Fibroblast of lung (primary cell): ENCODE measurements at regions not wholly inside any gene's neighbourhood (a gene's known extent, or its start where the extent isn't known, plus 50 kb on each side); places are given as distances from the start of the nearest gene placed in this dataset.

Experiments
- DNase-seq, 2 donors: peaks; one replicate each; pipeline versions ENCODE4 v3.0.0 to v3.0.0-alpha.2; 2010; ENCODE audit warnings: low read depth in 2 of 2
- H2AFZ ChIP-seq: 2 replicates; pipeline ENCODE4 v1.5.1; 2012; ENCODE audit warnings: low read length, control low read depth, inconsistent platforms
- H3K27ac ChIP-seq: 2 replicates; pipeline ENCODE4 v1.5.1; 2011; ENCODE audit warnings: low read length, control low read depth; ENCODE audit not compliant: insufficient read depth
- H3K27me3 ChIP-seq: 2 replicates; pipeline ENCODE4 v1.5.1; 2011; ENCODE audit warnings: mild to moderate bottlenecking, low read length; ENCODE audit not compliant: control insufficient read depth, insufficient read depth
- H3K36me3 ChIP-seq: 2 replicates; pipeline ENCODE4 v1.5.1; 2011; ENCODE audit warnings: low read length; ENCODE audit not compliant: control insufficient read depth, insufficient read depth
- H3K4me1 ChIP-seq: 2 replicates; pipeline ENCODE4 v1.5.1; 2011; ENCODE audit warnings: low read length; ENCODE audit not compliant: control insufficient read depth, insufficient read depth; ENCODE audit errors: extremely low read depth
- H3K4me2 ChIP-seq: 2 replicates; pipeline ENCODE4 v1.5.1; 2011; ENCODE audit warnings: low read length, control low read depth; ENCODE audit not compliant: insufficient read depth; ENCODE audit errors: extremely low read depth
- H3K4me3 ChIP-seq, 4 experiments: fragments of 200-600 bp in 1 of 4; sonication (generic) in 1 of 4; replicated peaks in 1 of 4; 2 replicates each; pipeline ENCODE4 v1.5.1; 2011 to 2016; ENCODE audit warnings: low read length in 4 of 4, low read depth in 3 of 4, mild to moderate bottlenecking in 3 of 4, control low read depth in 2 of 4, inconsistent platforms in 1 of 4, mixed read lengths in 1 of 4; ENCODE audit not compliant: insufficient read depth in 1 of 4; ENCODE audit errors: control extremely low read depth in 1 of 4
- H3K79me2 ChIP-seq: 2 replicates; pipeline ENCODE4 v1.5.1; 2012; ENCODE audit warnings: mild to moderate bottlenecking, low read length, inconsistent platforms; ENCODE audit not compliant: control insufficient read depth, insufficient read depth
- H3K9ac ChIP-seq: 2 replicates; pipeline ENCODE4 v1.5.1; 2011; ENCODE audit warnings: mild to moderate bottlenecking, low read length, control low read depth; ENCODE audit not compliant: insufficient read depth
- H3K9me3 ChIP-seq: 2 replicates; pipeline ENCODE4 v1.5.1; 2012; ENCODE audit warnings: low read depth, low read length; ENCODE audit not compliant: control insufficient read depth, insufficient read depth
- H4K20me1 ChIP-seq: 2 replicates; pipeline ENCODE4 v1.5.1; 2011; ENCODE audit warnings: low read length; ENCODE audit not compliant: control insufficient read depth, insufficient read depth; ENCODE audit errors: extremely low read depth
- CTCF ChIP-seq, 2 donors: IDR thresholded peaks in 1 of 2; conservative IDR thresholded peaks in 1 of 2; 1 replicate in 1 of 2; 2 replicates in 1 of 2; pipeline ENCODE4 v1.5.1; 2011 to 2012; ENCODE audit warnings: low read length in 2 of 2, control low read depth in 1 of 2, inconsistent platforms in 1 of 2, low read depth in 1 of 2, mild to moderate bottlenecking in 1 of 2
- EZH2 ChIP-seq: IDR thresholded peaks from 2 replicates; pipeline ENCODE4 v1.5.1; 2012; ENCODE audit warnings: low read length, control low read depth, mild to moderate bottlenecking; ENCODE audit errors: missing control alignments

GRCh38 chr11:80868831-80869230 is 1428.0 kb upstream of the TENM4 start:
- Histone ChIP-seq H3K4me3 (no peak overlapping the region), H3K79me2 (no peaks in the 10 kb centered on the region), H3K9me3 (no peaks in the 10 kb centered on the region), H3K4me1 (no peaks in the 10 kb centered on the region), H2AFZ (no peak overlapping the region), H4K20me1 (no peaks in the 10 kb centered on the region), H3K27ac (no peak overlapping the region), H3K27me3 (no peaks in the 10 kb centered on the region), H3K9ac (no peak overlapping the region), H3K4me2 (no peak overlapping the region), H3K36me3 (no peaks in the 10 kb centered on the region)
- no peak for TF ChIP-seq CTCF (conservative IDR thresholded peaks at IDR 0.05 in 1 of 2, IDR thresholded peaks at IDR 0.05 in 1 of 2; ENCODE audit: low read depth in 1 of 2, low read length in 2 of 2)
- TF ChIP-seq EZH2 = no peak
- DNase-seq = no peak

- Histone ChIP-seq H3K79me2 (no peaks in the 10 kb centered on the region), H4K20me1 (no peaks in the 10 kb centered on the region), H3K9ac (no peak overlapping the region), H2AFZ (no peak overlapping the region), H3K27ac (no peak overlapping the region), H3K27me3 (no peaks in the 10 kb centered on the region), H3K9me3 (no peaks in the 10 kb centered on the region), H3K4me1 (no peaks in the 10 kb centered on the region), H3K36me3 (no peaks in the 10 kb centered on the region), H3K4me2 (no peak overlapping the region), H3K4me3 (no peak overlapping the region)
- no peak for DNase-seq
- TF ChIP-seq EZH2 (no peak), CTCF (conservative IDR thresholded peaks at IDR 0.05 in 1 of 2, IDR thresholded peaks at IDR 0.05 in 1 of 2; ENCODE audit: low read depth in 1 of 2, low read length in 2 of 2) (no peak)
These were observed 1421.2 kb upstream of the TENM4 start for GRCh38 chr11:80862011-80862410.

DNA sequence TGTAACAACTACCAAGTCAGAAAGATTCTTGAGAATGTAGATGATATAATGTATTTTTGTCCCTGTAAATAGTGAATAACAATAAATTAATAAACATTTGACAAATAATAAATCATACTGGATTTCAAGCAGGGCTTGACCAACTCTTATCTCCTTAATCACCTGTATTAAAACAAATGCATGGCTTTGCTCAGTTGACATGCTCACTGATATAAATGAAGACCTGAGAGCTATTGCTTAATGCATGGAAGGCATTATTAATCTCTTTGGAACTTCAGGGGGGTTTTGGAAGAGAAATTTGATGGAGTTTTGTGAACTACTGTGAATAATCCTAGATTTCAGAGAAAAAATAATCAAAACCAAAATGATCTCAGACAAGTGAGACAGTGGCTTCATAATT is 1420.4 kb upstream of the TENM4 start:
- Histone ChIP-seq H3K27me3 (no peaks in the 10 kb centered on the region), H3K4me1 (no peaks in the 10 kb centered on the region), H3K4me2 (no peak overlapping the region), H3K9ac (no peak overlapping the region), H3K79me2 (no peaks in the 10 kb centered on the region), H3K4me3 (no peak overlapping the region), H4K20me1 (no peaks in the 10 kb centered on the region), H3K27ac (no peak overlapping the region), H3K9me3 (no peaks in the 10 kb centered on the region), H2AFZ (no peak overlapping the region), H3K36me3 (no peaks in the 10 kb centered on the region)
- no peak for DNase-seq
- TF ChIP-seq EZH2 = no peak
- no peak for TF ChIP-seq CTCF (conservative IDR thresholded peaks at IDR 0.05 in 1 of 2, IDR thresholded peaks at IDR 0.05 in 1 of 2; ENCODE audit: low read depth in 1 of 2, low read length in 2 of 2)
